8988T (cell line): ENCODE measurements at regions not wholly inside any gene's neighbourhood (a gene's known extent, or its start where the extent isn't known, plus 50 kb on each side); places are given as distances from the start of the nearest gene placed in this dataset.
"Not testable (repeated sequence)": the region's sequence is repeated elsewhere in the genome, so short reads cannot be mapped to it uniquely, and the experiment has no call there.

Experiments
- DNase-seq: peaks from one replicate; pipeline ENCODE4 v3.0.0; 2011

GRCh38 chr2:11877764-11878163 is 131.3 kb downstream of the LPIN1 start:
- DNase-seq: no peak

GRCh38 chr2:11885253-11885652 is 138.8 kb downstream of the LPIN1 start:
- DNase-seq: not testable (repeated sequence)

DNA sequence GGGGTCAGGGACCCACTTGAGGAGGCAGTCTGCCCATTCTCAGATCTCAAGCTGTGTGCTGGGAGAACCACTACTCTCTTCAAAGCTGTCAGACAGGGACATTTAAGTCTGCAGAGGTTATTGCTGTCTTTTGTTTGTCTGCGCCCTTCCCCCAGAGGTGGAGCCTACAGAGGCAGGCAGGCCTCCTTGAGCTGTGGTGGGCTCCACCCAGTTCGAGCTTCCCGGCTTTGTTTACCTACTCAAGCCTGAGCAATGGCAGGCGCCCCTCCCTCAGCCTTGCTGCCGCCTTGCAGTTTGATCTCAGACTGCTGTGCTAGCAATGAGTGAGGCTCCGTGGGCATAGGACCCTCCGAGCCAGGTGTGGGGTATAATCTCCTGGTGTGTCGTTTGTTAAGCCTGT is 140.5 kb downstream of the LPIN1 start:
- not testable (repeated sequence) for DNase-seq

DNA sequence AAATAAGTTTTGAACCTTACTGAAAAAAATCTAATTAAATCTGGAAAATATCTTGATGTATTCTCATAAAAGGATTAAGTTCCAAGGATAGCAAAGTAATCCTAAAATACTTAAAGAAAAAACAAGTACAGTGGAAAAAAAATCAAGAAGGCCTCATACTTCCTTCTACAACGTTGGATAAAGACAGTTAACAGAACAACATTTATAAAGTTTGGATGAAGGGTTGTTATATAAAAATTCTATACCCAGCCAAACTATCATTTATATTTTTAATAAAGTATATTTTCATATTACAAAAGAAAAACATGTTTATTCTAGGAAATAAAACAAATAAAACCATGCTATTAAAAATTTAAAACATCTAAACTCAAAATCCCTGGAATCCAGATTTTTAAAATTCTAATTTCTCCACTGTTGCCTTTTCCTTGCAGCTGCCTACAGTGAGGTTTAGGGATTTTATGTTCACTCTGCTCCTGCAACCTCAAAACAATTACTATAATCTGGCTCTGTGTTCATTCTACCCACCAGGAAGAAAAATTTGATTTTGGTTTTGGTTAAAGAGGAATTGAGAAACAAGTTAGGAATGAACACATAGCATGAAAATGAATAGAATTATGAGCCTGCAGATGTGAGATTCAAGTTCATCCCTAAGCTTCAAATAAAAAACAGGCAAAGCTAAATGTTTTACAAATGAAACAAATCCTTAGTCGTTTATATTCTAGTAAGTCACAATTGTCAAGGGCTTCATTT is 142.8 kb downstream of the LPIN1 start:
- no peak for DNase-seq

GRCh38 chr2:11889854-11890253 is 143.4 kb downstream of the LPIN1 start:
- DNase-seq: no peak

GRCh38 chr2:11891028-11891427 is 144.6 kb downstream of the LPIN1 start:
- no peak for DNase-seq

DNA sequence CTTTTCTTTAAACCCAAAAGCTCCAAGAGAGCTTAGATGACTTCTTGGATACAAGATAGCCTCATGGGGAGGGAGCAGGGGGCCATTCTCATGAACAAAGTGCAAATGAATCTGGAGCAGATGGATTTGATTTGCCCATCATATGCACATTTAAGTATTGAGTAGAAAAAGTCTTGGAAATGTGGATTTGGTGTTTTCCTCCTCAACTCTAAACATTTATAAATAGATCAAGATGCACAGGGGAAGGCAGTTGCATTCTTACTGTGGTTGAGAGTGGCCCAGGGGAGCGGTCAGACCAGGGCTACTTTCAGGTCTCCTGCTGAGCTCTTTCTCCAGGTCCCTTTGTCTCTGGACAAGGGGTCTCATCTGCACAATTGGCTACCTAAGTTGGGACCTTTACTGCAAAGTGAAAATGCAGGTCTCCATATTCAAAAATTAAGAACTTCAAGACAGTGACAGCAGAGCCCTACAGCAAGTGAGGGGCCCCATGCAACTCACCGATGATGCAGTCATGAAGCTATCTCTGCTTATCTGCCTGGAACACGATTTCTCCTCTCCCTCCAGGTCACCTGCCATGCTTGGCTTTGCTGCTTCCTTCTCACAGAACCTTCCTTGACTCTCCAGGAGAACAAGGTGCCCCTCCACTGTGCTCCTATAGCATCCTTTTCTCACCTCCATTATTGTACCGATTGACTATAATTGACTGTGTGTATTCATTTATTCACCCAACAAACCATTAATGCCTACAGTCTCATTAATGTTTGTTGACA is 145.4 kb downstream of the LPIN1 start:
- no peak for DNase-seq

GRCh38 chr2:11896386-11896785 is 150.0 kb downstream of the LPIN1 start:
- no peak for DNase-seq

- no peak for DNase-seq
Observed at GRCh38 chr2:11898576-11898975, 152.1 kb downstream of the LPIN1 start.

DNA sequence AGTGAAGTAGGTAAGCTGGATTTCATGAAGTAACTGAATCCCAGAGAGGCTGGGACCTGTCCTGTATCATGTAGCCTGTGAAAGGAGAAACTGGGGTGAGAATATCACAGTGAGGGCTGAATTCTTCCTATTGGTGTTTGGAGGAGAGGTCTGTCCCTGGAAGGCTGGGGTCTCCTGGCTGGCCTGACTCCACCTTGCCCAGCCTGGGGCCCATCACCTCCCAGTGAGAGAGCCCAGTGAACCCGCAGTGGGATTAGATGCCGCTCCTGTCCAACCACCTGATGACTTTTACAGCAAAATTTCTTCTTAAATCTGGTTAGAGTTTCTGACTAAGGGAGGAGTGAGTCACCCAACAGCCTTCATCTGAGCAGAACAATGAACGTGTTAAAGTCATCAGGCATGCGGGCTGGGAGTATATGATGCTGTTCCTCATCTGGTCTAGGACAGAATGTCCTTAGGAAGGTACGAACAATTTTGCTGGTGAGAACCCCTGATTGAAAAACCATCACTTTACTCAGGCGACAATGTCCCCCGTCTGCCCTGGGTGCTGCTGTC is 152.9 kb downstream of the LPIN1 start:
- DNase-seq: no peak

DNA sequence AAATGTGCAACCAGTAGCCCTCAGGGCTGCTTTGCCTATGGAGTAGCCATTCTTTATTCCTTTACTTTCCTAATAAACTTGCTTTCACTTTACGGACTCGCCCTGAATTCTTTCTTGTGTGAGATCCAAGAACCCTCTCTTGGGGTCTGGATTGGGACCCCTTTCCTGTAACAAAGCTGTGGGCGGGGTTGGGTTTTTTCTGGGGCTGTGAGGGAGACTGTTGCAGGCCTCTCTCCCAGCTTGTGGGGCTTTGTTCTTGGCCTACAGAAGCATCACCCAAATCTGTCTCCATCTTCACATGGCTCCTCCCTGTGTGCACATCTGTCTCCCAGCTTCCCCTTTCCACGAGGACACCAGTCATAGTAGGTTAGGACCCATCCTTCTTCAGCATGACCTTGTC is 154.5 kb downstream of the LPIN1 start:
- not testable (repeated sequence) for DNase-seq

- DNase-seq: no peak
Observed at GRCh38 chr2:11901351-11902069, 155.1 kb downstream of the LPIN1 start.

- no peak for DNase-seq
Observed at GRCh38 chr2:11903085-11903606, 156.7 kb downstream of the LPIN1 start.

- DNase-seq: no peak
Observed at GRCh38 chr2:11904029-11904428, 157.6 kb downstream of the LPIN1 start.

DNA sequence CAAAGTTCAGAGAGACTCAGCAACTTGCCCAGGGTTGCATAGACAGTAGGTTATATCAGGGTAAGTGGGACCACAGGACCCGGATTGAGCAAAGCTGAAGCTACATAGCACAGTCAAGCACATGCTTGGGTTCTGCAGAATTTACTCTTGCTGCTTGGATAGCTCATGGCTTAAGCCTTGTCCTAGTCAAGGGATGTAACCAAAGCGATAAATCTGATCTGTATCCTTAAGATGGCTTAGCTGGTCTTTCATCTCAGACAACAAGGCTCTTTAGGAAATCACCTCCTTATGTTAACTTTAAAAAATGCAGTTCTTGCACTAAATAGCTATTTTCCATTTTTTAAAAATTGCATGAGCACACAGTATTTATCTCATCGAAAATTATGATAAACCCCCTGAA is 158.5 kb downstream of the LPIN1 start:
- no peak for DNase-seq

- DNase-seq: no peak
Observed at GRCh38 chr2:11907190-11907589, 160.8 kb downstream of the LPIN1 start.

DNA sequence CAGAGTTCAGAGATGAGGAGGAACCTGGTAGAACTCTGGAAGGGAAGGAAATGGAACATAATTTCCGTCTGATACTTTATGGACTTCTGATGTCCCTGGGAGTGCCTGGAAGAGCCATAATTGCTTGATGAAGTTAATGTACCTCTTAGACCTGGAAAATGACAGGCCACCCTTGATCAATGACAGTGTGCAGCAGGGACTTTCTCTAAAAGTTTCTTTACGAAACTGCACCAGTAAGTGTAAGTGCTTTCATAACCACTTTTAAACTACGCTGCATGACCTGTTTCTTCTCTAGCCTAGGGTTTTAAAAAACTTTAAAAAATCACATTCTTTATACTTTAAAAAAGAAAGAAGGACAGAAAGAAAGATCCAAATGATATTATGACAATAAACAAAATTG is 164.5 kb downstream of the LPIN1 start:
- DNase-seq: no peak

DNA sequence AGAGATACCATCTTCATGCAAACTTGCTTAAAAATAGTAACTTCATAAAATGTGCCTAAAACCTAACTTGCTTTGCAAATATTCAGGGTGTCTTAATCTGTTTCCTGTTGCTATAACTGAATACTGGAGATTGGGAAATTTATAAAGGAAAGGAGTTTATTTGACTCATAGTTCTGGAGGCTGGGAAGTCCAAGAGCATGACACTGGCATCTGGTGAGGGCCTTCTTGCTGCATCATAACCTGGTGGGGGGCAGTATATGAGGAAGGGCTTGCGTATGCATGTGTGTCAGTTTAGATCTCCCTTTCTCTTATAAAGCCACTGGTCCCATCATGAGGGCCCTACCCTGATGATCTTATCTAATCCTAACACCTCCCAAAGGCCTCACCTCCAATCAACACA is 166.5 kb downstream of the LPIN1 start:
- no peak for DNase-seq

DNA sequence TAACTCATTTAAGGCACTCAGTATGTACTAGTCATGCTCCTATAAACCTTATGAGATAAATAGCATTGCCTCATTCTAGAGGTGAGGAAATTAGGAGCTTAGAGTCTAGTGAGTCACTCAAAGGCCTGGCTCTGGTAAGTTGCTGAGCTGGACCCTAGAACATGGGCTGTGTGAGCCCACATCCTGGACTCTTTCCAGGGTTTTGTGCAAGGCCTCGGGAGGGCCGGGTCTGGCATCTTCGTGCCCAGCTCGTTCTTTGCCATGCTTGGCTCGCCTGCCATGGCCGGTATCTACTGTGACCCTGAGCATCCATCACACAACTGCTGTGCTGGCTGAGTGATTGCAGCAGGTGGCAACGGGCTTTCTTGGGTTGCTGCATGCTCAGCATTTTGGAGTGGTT is 168.0 kb downstream of the LPIN1 start:
- DNase-seq: no peak

- DNase-seq: no peak
Observed at GRCh38 chr2:11915650-11916049, 169.2 kb downstream of the LPIN1 start.

GRCh38 chr2:11919953-11920352 is 173.5 kb downstream of the LPIN1 start:
- no peak for DNase-seq

- no peak for DNase-seq
Observed at GRCh38 chr2:11920993-11921583, 174.7 kb downstream of the LPIN1 start.

DNA sequence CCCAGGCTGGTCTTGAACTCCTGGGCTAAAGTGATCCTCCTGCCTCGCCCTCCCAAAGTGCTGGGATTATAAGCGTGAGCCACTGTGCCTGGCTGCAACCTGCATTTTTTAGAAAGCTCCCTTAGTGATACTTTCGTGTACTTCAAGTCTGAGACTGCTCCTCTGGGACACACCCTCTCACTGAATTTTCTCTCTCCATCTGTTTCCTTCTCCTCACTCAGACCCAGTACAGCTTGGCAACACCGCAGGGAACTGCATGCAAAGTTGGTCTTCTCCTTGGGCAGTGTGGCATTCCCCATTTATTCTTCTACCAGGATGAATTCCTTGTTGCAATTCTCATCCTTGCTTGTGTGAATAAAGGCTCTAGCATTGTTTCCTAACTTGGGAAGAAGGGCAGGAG is 175.9 kb downstream of the LPIN1 start:
- no peak for DNase-seq
